HL-60 (cell line): ENCODE measurements at regions not wholly inside any gene's neighbourhood (a gene's known extent, or its start where the extent isn't known, plus 50 kb on each side); places are given as distances from the start of the nearest gene placed in this dataset.

Source experiments
- DNase-seq, 2 experiments: peaks; one replicate each; pipeline ENCODE4 v3.0.0-alpha.2; 2010 to 2020; ENCODE audit warnings: low read depth in 1 of 2, low spot score in 1 of 2
- H3K27ac ChIP-seq: fragments of 250-450 bp; sonication (Bioruptor Pico); replicated peaks from 2 replicates; pipeline ENCODE4 v1.5.1; 2020; ENCODE audit warnings: mild to moderate bottlenecking, moderate library complexity
- H3K27me3 ChIP-seq: fragments of 250-450 bp; sonication (Bioruptor Pico); 2 replicates; pipeline ENCODE4 v1.5.1; 2021; ENCODE audit warnings: mild to moderate bottlenecking, moderate library complexity; ENCODE audit not compliant: insufficient read depth, poor library complexity, severe bottlenecking
- H3K4me3 ChIP-seq: replicated peaks from 2 replicates; pipeline ENCODE4 v1.5.1; 2011; ENCODE audit warnings: mild to moderate bottlenecking, control low read depth, low read length; ENCODE audit not compliant: insufficient read depth
- GABPA ChIP-seq: IDR thresholded peaks from 2 replicates; pipeline ENCODE4 v1.6.1; 2012; ENCODE audit warnings: low read depth
- POLR2AphosphoS5 ChIP-seq: IDR thresholded peaks from 2 replicates; pipeline ENCODE4 v1.6.1; 2012; ENCODE audit warnings: low read depth
- SPI1 ChIP-seq: IDR thresholded peaks from 2 replicates; pipeline ENCODE4 v1.6.1; 2012; ENCODE audit warnings: low read depth, mild to moderate bottlenecking, borderline replicate concordance
- TF ChIP-seq, protein P1 (sequence below): IDR thresholded peaks from 2 replicates; pipeline ENCODE4 v1.6.1; 2012; ENCODE audit warnings: low read depth; ENCODE audit not compliant: insufficient replicate concordance
- TF ChIP-seq, protein P2 (sequence below): IDR thresholded peaks from one replicate; pipeline ENCODE4 v1.5.1; 2011; ENCODE audit warnings: low read length, control low read depth, inconsistent platforms; ENCODE audit not compliant: insufficient read depth

DNA sequence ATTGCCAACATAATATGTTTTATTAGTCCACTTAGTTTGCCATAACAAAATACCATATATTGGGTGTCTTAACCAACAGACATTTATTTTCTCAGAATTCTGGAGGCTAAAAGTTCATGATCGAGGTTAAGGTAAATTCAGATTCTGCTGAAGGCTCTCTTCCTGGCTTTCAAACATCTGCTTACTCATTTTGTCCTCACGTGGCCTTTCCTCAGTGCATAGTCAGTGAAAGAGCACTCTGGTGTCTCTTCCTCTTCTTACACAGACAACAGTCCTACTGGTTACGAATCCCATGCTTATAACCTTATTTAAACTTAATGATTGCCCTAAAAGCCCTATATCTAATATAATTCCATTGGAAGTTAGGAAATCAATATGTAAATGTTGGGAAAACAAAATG, 479.7 kb downstream of the FSCB start:
- Histone ChIP-seq H3K27ac (no peak overlapping the region), H3K27me3 (no peaks in the 10 kb centered on the region), H3K4me3 (no peak overlapping the region)
- peak; percentile 39; the same call in 1 of the 2 replicates for TF ChIP-seq SPI1
- no peak for TF ChIP-seq POLR2AphosphoS5
- peak in 1 of 2 experiments; percentile 21 for DNase-seq

DNA sequence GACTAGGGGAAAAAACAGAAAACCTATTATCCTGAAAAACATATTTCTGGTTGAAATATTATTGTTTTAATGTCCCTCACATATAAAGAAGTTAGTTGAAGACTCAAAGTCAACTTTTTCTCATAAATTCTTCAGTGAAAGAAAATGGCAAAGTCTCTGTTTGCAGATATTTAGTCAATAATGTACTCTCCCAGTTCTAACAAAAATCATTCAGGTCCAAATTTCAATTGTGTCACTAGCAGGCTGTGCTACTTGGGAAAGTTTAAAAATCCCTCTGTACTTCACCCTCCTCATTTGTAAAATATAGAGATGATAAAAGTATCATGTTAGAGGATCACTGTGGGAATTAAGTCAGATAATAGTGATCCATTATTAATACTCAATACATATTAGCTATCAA, 496.5 kb downstream of the FSCB start:
- TF ChIP-seq, protein P1, sequence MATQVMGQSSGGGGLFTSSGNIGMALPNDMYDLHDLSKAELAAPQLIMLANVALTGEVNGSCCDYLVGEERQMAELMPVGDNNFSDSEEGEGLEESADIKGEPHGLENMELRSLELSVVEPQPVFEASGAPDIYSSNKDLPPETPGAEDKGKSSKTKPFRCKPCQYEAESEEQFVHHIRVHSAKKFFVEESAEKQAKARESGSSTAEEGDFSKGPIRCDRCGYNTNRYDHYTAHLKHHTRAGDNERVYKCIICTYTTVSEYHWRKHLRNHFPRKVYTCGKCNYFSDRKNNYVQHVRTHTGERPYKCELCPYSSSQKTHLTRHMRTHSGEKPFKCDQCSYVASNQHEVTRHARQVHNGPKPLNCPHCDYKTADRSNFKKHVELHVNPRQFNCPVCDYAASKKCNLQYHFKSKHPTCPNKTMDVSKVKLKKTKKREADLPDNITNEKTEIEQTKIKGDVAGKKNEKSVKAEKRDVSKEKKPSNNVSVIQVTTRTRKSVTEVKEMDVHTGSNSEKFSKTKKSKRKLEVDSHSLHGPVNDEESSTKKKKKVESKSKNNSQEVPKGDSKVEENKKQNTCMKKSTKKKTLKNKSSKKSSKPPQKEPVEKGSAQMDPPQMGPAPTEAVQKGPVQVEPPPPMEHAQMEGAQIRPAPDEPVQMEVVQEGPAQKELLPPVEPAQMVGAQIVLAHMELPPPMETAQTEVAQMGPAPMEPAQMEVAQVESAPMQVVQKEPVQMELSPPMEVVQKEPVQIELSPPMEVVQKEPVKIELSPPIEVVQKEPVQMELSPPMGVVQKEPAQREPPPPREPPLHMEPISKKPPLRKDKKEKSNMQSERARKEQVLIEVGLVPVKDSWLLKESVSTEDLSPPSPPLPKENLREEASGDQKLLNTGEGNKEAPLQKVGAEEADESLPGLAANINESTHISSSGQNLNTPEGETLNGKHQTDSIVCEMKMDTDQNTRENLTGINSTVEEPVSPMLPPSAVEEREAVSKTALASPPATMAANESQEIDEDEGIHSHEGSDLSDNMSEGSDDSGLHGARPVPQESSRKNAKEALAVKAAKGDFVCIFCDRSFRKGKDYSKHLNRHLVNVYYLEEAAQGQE, result no peak
- no peak for TF ChIP-seq SPI1
- TF ChIP-seq POLR2AphosphoS5, result no peak
- TF ChIP-seq GABPA, result no peak
- TF ChIP-seq, protein P2, sequence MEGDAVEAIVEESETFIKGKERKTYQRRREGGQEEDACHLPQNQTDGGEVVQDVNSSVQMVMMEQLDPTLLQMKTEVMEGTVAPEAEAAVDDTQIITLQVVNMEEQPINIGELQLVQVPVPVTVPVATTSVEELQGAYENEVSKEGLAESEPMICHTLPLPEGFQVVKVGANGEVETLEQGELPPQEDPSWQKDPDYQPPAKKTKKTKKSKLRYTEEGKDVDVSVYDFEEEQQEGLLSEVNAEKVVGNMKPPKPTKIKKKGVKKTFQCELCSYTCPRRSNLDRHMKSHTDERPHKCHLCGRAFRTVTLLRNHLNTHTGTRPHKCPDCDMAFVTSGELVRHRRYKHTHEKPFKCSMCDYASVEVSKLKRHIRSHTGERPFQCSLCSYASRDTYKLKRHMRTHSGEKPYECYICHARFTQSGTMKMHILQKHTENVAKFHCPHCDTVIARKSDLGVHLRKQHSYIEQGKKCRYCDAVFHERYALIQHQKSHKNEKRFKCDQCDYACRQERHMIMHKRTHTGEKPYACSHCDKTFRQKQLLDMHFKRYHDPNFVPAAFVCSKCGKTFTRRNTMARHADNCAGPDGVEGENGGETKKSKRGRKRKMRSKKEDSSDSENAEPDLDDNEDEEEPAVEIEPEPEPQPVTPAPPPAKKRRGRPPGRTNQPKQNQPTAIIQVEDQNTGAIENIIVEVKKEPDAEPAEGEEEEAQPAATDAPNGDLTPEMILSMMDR, result no peak
- H3K27ac ChIP-seq, result no peak overlapping the region
- no peak for DNase-seq
- H3K27me3 ChIP-seq, result no peaks in the 10 kb centered on the region
- H3K4me3 ChIP-seq, result no peak overlapping the region

DNA sequence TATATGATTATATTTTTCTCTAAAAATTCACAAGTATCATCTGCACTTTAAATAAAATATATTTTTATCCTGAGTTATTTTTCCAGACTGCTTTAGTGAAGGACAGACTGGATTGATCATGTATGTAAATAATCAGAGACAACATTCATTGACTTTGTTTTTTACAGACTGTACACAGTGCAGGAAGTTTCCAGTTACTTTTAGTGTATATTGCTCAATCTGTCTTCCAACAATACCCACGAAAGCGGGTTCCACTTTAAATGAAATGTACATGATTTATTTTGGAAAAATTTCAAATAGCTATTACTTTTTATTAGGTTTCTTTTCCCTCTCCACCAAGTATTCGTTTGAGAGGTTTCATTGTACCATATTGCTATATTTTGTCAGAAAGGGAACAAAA, 497.0 kb downstream of the FSCB start:
- Histone ChIP-seq H3K4me3 (no peak overlapping the region), H3K27ac (no peak overlapping the region), H3K27me3 (no peaks in the 10 kb centered on the region)
- no peak for TF ChIP-seq SPI1
- TF ChIP-seq, protein P1, result no peak
- TF ChIP-seq, protein P2, result no peak
- TF ChIP-seq POLR2AphosphoS5, result no peak
- TF ChIP-seq GABPA, result no peak
- DNase-seq, result no peak

DNA sequence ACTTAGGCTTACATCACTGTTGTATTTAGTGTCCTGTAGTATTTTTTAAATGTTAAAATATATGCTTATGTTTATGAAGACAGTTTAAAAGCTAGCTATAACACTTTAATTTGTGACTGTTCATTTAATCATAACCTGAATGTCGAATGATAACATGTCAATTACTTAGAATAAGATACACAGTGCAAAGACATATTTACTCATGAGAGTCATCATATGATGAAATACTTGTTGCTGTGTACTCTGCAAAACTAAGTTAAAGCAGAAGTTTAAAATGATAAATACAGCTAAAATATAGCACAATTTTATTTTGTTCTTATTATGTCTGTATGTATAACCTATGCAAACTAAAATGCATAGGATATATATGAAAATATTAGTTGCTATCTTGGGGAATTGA, 497.4 kb downstream of the FSCB start:
- no peak overlapping the region for H3K27ac ChIP-seq
- TF ChIP-seq, protein P1, result no peak
- no peak for TF ChIP-seq POLR2AphosphoS5

More for the DNA sequence above, 497.4 kb downstream of the FSCB start:
- DNase-seq, result no peak
- Histone ChIP-seq H3K4me3 (no peak overlapping the region), H3K27me3 (no peaks in the 10 kb centered on the region)
